HG03175 (cell line): ENCODE measurements at regions not wholly inside any gene's neighbourhood (a gene's known extent, or its start where the extent isn't known, plus 50 kb on each side); places are given as distances from the start of the nearest gene placed in this dataset.
"Not testable (repeated sequence)": the region's sequence is repeated elsewhere in the genome, so short reads cannot be mapped to it uniquely, and the experiment has no call there.

Experiments used
- ATAC-seq: cut with Tn5 transposase; IDR thresholded peaks from one replicate; pipeline ENCODE4 v1.9.1; 2021; ENCODE audit warnings: mild to moderate bottlenecking, moderate library complexity; ENCODE audit not compliant: unreplicated experiment

DNA sequence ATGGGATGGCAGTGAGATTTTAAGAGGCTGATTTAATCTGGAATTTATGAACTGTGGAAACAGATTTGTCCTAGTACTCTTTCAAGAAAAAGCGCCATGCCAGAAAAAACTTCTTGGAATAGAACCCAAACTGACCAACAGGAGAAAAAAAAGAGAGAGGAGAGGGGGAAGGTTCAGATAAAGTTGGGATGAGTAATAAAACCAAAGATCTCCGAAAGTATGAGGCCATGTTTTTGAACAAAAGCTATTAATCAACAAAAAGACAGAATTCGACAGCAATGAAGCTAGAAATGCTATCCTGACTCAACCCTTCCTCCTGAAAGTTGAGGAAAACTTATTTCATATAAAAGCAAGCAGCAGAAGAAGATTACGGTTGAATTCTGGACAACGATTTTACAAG is 135.5 kb downstream of the CEMIP2 start:
- no peak for ATAC-seq

DNA sequence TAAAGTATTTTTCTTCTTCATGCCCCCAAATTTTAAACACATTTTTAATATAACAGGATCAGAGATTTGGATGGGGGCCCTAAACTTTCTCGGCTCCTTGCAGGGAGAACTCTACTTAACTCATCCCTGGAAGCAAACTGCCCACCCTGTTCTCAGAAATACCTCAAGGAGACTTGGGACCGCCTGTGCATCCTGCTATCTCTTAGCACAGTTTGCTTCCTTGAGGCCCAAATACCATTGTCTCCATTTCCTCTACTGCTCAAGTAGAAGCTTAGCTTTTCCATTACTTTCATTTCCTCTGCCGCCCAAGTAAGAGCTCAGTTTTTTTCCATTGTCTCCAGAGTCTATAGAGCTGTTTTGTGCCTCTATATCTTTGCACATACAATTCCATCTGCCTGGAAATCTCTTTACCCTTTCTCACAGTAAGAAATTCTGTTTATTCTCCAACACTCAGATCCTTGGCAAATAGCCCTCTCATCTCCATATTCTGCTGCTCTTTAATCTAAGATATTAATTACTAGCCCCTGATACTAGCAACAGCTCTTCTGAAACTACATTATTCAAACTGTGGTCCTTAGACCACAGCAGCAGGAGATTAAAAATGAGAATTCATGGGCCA is 137.8 kb downstream of the CEMIP2 start:
- ATAC-seq: no peak

DNA sequence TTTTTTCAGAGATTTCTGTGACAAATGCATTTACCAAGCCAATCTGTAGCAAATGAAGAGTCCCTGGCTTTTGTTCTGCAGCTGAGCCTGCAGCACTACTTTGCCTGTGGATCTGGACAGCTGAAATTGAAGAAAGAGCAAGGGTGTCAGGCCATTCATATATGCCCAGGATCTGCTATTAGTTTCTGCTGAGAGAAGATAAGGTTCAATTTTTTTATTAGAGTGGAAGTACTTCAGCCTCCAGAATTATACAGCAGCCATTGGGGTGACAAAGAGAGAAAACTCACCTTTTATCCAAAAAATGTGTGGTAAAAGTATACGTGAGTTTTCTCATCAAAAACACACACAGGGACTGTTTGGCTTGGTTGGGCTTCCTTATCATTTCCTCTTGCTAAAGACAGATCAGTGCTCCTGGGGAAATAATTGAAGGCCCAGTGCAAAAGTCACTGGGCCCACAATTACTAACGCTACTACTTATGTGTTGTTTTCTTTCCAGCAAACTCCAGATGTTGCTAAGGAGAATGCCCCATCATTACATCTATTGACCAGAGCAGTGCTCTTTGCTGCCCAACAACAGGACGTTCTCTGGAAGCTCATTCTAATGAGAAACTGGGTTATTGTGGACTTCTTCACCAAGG is 138.6 kb downstream of the CEMIP2 start:
- ATAC-seq: no peak

DNA sequence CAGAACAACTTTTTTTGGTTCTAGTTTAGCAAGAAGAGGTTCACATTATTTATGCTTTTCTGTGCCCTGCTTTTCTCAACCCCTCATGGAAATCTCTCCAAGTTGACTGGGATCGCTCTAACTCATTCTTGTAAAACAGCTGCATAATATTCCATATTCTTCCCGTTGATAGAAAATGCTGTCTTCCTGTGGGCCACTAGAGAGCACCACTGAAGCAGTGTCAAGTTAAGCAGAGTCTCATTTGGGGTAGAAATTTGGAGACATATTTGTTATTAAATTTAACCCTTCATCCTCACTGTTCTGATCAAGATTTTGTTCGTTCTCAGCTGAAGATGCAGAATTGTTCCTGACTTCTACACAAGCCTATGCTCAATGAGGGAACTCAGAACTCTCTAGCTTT is 140.1 kb downstream of the CEMIP2 start:
- no peak for ATAC-seq

DNA sequence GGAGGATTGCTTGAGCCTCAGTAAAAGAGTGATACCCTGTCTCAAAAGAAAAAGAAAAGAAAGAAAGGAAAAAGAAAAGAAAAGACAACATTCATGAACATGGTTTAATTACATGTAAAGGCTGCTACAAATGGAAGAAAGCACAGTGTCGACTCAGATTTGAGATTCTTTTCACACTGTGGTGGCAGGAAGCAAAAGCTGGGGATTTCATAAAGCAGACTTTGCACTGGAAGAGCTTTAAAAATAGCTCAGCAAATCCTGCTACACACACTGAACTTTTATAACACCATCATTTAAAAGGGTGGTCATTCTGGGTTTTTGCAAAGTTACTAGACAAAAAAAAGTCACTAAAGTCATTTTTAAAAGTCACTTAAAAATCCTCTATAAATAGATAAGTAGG is 140.8 kb downstream of the CEMIP2 start:
- ATAC-seq: no peak

DNA sequence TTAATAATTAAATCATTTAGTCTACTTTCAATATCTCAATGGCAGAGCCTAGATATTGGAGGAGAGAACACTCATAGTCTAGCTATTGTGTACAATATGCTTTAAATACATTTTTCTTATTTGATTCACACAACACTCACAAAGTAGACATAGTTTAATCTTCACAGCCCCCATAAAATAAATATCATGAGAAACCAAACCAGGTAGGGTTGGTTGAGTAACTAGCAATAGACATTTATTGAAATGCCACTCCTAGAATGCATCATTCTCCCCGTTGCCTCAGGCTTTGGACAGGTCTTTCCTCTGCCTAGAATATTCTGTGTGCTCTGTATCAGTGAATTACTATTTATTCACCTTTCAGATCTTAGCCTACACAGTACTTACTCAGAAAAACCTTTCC is 141.9 kb downstream of the CEMIP2 start:
- ATAC-seq: no peak

DNA sequence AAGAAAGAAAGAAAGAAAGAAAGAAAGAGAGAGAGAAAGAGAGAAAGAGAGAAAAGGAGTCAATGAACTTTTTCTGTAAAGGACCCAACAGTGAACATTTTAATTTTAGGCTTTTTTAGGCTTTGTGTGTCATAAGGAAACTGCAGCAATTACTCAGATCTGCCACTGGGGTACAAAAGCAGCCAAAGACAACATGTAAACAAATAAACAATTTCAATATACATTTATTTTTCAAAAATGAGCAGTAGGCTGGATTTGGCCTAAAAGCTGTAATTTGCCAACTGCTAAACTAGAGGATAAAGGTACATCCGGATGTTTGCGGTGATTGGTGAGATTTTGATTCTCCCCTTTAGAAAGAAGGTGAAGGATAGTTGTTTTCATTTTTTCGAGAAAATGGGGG is 143.6 kb downstream of the CEMIP2 start:
- no peak for ATAC-seq

DNA sequence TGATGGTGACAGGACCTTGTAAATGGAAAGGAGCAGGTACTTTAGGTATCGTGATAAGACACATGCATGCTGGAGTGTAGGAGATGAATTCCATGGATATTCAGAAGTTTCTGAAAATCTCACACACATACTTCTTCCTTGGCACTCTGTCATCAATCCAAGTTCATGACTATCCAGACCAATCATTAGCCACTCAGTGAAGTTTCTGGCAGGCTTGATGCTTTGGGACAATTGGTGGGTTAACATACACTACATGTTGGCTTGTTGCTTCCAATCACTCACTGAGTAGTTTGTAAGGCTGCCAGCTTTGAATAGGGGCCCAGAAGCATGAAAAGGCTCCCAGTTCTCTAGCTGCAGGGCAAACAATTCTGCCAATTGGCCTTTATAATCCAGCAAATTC is 147.6 kb downstream of the CEMIP2 start:
- ATAC-seq: no peak

DNA sequence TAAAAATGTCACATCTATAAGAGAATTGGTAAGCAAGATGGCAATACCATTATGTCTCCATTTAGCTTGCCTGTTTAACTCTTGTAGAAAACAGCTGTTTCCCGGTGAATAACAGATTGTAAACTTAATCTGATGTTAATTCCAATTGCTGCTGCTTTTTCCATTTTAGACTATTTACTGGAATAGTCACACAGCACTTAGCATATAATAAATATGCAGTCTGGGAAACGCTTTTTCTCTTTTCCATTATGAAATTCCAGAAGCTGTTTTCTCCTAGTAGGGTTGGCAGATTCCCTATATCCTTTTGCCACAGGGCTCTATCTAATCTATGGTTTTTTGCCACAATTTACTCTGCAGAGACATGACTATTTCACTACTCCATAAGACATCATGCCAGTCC is 148.0 kb downstream of the CEMIP2 start:
- ATAC-seq: no peak

DNA sequence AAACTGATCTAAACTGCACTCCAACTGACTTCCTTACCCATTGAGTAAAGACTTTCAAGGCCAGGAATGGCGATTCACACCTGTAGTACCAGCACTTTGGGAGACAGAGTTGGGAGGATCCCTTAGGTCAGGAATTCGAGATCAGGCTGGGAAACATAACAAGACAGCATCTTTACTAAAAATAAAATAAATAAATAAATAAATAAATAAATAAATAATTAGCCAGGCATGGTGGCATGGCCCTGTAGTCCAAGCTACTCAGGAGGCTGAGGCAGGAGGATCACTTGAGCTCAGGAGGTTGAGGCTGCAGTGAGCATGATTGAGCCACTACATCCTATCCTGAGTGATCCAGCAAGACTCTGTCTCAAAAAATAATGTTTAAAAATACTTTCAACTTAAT is 148.4 kb downstream of the CEMIP2 start:
- no peak for ATAC-seq

DNA sequence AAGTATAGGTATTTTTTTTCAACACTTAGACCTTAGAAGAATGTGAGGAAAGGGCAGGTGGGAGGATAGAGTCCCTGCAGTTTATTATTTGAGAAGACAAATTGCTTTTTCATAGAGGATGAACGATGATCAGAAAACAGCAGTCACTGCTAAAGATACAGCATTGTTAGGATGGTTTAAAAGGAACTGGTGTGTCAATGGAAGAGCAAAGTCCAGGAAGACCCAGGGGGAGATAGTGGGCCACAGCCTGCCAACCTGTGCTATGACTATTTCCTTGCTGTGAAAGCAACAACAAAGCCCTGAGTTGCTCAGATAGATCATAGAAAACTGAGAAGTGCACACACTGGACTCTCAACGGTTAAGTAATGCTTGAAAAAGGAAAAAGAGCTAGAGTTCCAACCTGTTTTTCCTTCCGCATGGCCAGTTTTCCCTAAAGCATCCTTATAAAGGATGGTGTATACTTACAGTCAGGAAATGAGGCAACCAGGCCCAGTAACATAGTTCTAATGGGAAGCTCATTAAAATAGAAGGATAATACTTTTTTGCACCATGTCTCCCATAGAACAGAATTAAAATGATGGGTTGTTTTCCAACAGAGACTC is 153.8 kb downstream of the CEMIP2 start:
- no peak for ATAC-seq

DNA sequence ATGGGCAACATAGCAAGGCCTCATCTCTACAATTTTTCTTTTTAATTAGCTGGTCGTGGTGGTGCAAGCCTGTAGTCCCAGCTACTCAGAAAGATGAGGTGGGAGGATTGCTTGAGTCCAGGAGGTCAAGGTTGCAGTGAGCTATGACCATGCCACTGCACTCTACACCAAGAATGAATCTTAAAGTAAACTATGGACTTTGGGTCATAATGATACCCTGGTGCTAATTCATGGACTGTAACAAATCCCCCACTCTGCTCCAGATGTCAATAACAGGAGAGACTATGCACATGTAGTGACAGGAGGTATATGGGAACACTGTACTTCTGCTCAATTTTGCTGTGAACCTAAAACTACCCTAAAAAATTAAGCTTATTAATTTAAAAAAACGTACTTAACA is 155.4 kb downstream of the CEMIP2 start:
- ATAC-seq: no peak

DNA sequence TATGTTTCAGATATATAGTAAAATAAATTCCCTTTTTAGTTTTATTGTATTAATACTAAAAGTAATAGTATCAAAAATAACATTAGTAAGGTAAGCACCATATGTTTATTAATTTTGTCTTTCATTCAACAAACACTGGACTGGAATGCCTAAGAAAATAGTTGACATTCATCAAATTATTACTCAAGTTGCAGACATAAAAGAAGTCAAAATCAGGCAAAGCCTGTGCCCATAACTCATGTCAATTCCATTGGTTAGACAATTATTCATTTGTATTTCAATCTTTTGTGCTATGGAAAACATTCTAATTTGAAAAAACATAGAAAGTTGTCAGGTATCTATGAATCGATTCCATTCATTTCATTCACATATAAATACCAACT is 158.9 kb downstream of the CEMIP2 start:
- no peak for ATAC-seq

DNA sequence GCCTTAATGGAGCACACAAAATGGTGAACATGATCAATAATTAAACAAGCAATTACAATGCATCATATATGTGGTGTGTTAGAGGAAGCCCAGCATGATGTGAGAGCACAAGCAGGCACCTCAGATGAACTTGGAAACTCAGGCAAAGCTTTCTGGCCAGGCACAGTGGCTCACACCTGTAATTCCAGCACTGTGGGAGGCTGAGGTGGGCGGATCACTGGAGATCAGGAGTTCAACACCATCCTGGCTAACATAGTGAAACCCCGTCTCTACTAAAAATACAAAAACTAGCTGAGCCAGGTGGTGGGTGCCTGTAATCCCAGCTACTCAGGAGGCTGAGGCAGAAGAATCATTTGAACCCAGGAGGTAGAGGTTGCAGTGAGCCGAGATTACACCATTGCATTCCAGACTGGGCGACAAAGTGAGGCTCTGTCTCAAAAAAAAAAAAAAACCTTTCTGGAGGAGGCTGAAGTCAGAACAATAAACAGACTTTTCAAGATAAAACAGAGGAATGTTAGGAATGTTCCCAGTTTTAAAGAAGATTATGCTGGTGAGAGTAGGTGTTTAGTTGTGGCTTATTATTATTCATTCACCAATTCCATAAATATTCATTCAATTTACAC is 159.4 kb downstream of the CEMIP2 start:
- ATAC-seq: no peak

DNA sequence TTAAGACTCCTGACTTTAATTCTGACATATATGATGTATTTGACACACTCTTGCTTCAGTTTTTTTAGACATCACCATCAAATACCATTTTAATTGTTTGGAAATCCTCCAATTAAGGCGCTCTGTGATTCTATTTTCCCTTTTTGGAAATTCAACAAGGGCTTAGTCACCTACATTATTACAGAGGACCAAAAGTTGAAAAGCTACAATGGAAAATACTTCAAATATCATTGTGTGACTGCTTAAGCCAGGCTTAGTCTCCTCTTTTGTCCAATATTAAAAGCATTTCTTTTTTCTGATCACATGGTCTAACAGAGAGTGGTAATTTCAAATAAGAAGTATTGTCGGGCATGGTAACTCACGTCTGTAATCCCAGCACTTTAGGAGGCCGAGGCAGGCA is 160.3 kb downstream of the CEMIP2 start:
- no peak for ATAC-seq

DNA sequence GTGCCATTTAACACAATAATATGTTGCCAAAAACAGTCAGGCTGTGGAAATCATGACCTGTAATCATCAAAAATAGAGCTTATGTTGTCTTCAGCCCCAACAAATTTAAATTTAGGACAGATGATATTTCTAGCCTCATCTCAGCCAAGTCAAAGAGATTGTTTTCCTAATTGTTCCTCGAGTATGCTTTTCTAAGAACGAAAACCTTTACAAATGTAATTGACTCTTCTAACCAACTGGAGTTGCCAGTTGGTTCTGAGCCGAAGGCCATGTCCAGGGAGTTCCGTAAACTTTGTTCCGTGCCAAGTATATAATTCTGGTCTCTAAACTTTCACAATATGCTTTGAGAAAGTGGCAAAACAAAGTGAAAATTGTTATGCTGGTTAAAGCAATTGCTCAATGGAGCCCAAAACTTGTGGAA is 160.8 kb downstream of the CEMIP2 start:
- ATAC-seq: no peak

DNA sequence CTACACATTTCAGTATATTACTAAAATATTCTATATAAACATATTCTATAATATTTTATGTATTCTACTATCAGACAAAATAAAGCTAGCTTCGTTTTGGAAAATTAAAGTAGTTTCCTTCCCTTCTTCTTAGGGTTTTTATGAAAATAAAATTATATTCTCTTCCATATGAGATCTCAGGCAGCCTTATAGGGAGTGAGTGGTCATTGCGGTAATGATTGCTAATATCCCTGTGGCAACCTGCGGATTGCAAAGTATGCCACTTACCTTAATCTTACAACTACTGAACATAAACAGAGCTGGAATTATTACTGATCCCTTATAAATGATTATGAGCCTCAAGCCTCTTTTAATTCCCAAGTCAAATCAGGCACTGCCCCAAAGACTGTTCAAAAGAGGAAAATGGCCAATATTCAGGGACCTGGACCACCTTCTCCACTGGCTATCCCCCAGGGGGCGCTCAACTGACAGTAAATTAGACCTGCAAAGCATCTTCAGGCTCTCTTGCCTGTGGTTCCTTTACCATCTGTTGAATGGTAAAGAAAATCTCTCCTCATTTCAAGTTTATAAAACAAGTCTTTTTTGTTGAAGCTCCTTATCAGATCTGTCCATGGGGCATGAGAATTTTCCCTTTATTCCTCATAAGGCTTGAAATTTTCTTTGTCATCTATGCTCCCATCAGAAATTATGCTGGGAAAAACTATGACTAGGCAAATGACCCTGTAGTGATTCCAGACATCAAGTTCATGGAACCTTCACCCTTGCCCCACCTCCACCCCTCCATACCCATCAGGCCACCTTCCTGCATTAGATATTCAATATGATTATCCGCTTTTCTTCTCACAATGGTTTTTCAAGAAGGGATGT is 163.9 kb downstream of the CEMIP2 start:
- ATAC-seq: peak; percentile 68

DNA sequence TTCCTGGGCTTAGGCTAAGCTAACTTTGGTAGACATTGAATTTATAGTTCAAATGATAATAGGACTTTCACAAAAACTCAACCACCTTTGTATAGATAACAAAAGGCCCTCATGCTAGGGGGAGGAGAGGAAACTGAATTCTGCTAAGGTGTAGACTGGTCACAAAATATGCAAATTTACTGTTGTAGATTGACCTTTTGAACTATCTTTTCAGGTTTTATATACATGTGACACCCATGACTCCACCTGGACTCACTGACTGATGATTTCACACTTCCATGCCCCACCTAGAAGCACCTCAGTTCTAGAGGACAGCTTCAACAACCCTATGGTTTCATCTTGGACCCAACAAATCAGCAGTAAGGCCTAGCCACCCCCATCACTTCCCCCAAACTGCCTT is 165.7 kb downstream of the CEMIP2 start:
- peak; percentile 91 for ATAC-seq

DNA sequence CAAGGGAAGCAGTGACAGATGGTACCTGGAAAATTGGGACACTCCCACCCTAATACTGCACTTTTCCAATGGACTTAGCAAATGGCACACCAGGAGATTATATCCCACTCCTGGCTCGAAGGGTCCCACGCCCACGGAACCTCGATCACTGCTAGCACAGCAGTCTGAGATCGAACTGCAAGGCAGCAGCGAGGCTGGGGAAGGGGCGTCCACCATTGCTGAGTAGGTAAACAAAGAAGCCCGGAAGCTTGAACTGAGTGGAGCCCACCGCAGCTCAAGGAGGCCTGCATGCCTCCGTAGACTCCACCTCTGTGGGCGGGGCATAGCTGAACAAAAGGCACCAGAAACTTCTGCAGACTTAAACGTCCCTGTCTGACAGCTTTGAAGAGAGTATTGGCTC is 172.6 kb downstream of the CEMIP2 start:
- not testable (repeated sequence) for ATAC-seq

DNA sequence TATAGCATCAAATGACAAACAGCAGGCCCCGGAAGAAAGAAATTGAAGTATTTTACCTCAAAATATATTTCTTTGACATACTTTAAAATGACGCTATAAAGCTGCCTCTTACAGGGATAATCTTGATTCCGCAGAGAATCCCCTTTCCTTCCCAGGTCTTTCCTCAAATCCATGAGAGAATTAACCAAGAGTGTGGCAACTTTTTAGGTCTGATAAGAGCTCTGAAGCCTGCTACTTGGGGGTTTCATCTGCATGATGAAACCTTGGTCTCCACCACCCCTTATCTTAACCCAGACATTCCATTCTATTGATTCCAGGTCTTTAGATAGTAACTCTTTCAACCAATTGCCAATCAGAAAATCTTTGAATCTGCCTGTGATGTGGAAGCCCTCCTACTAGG is 173.8 kb downstream of the CEMIP2 start:
- no peak for ATAC-seq

DNA sequence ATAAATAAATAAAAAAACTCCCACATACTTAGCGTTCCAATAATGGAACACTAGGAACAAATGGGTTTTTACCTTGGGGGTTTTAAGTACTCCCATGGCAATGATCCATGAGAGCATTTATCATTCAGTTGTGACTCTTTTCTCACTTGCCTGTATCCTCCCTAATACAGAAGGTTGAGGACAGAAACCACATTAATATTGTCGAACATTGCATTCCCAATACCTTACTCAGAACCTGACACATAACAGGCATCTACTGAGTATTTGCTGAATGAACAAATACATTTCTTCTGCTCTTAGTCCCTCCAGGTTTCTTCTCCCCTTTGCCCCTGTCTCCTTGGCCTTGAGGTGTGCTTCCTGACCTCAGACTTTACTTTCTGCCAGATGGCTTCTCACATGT is 175.9 kb downstream of the CEMIP2 start:
- ATAC-seq: no peak
